ENCODE measurements at regions not wholly inside any gene's neighbourhood (a gene's known extent, or its start where the extent isn't known, plus 50 kb on each side); places are given as distances from the start of the nearest gene placed in this dataset.

DNA sequence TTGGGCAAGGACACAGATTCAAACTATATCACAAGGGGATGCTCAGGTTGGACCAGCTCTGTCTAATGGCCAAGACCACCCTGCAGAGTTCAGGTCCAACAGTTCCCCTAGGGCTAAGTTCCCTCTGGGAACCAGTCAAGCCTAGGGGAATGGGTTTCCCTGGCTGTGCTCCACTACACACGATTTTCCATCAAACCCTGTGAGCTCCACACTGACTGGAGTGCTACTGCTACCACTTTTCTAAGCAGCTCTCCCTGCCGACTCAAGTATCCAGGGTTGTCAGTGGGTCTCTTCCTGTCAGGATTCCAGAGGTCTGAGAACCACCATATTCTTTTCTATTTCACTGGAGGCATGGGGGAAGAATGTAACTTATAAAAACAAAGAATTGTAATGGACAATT, 280.4 kb upstream of the COL3A1 start (continued):
- TF ChIP-seq, protein P1, sequence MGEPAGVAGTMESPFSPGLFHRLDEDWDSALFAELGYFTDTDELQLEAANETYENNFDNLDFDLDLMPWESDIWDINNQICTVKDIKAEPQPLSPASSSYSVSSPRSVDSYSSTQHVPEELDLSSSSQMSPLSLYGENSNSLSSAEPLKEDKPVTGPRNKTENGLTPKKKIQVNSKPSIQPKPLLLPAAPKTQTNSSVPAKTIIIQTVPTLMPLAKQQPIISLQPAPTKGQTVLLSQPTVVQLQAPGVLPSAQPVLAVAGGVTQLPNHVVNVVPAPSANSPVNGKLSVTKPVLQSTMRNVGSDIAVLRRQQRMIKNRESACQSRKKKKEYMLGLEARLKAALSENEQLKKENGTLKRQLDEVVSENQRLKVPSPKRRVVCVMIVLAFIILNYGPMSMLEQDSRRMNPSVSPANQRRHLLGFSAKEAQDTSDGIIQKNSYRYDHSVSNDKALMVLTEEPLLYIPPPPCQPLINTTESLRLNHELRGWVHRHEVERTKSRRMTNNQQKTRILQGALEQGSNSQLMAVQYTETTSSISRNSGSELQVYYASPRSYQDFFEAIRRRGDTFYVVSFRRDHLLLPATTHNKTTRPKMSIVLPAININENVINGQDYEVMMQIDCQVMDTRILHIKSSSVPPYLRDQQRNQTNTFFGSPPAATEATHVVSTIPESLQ (CRISPR knock-in tag; conservative IDR thresholded peaks at IDR 0.05) = no peak

DNA sequence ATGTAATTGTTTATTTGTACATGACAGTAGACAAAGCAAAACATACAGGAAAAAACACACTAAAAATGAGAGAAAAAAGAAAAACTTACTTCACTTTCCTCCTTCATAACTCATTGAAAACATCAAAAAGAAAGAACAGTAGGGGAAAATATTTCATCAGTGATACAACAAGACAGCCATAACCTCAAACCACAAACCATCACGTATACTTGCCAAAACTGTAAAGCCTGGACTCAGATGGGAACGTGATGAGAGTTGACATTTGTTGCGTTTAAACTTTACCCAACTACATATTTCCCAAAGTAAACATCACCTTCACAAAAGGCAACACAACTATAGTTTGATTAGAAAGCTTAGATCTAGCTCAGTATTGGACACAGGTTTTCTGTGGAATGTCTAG, 278.2 kb upstream of the COL3A1 start:
- DNase-seq (ENCODE audit: low spot score) (no peak), ATAC-seq (no peak), FAIRE-seq (no peak)
- no TSS peak for BruUV-seq (replicated peaks)
- Histone ChIP-seq H3K9ac (ENCODE audit: insufficient read depth, low read depth, low read length) (no peak overlapping the region), H3K4me3 (replicated peaks in 1 of 3; ENCODE audit: insufficient read depth in 1 of 3, low read depth in 2 of 3, low read length in 3 of 3) (no peak overlapping the region), H3K79me2 (ENCODE audit: insufficient read depth, low read length) (no peaks in the 10 kb centered on the region), H3K9me3 (ENCODE audit: low read length) (no peaks in the 10 kb centered on the region), H3K36me3 (replicated peaks in 1 of 2; ENCODE audit: control insufficient read depth in 1 of 2, insufficient read depth in 2 of 2, low read length in 2 of 2) (no peaks in the 10 kb centered on the region), H4K20me1 (ENCODE audit: insufficient read depth, low read length) (no peaks in the 10 kb centered on the region), H3K27me3 (ENCODE audit: control insufficient read depth in 1 of 2, insufficient read depth in 2 of 2, low read length in 2 of 2) (no peaks in the 10 kb centered on the region), H3K27ac (ENCODE audit: extremely low read length, insufficient read depth, low read length) (no peak overlapping the region), H3K4me1 (ENCODE audit: insufficient read depth, low read length) (no peaks in the 10 kb centered on the region), H2AFZ (ENCODE audit: low read length) (no peak overlapping the region), H3K4me2 (ENCODE audit: low read depth, low read length) (no peak overlapping the region)
- ChIA-PET CTCF (ENCODE audit: low intra/inter-chr PET ratio, low total read pairs) (no interaction called here), POLR2A (no interaction called here)
- intact Hi-C loops (cut with micrococcal nuclease; ENCODE audit: unreplicated experiment) (no loop called here), in situ Hi-C loops (cut with HindIII; ENCODE audit: extremely low pct_ligation_motif_present, low pct_unique_long_range_greater_than_20kb) (no loop called here)
- 5% methylated on average over 3 of the region's 3 CpGs for WGBS (ENCODE audit: low lambda C conversion rate)
- TF ChIP-seq, protein P2, sequence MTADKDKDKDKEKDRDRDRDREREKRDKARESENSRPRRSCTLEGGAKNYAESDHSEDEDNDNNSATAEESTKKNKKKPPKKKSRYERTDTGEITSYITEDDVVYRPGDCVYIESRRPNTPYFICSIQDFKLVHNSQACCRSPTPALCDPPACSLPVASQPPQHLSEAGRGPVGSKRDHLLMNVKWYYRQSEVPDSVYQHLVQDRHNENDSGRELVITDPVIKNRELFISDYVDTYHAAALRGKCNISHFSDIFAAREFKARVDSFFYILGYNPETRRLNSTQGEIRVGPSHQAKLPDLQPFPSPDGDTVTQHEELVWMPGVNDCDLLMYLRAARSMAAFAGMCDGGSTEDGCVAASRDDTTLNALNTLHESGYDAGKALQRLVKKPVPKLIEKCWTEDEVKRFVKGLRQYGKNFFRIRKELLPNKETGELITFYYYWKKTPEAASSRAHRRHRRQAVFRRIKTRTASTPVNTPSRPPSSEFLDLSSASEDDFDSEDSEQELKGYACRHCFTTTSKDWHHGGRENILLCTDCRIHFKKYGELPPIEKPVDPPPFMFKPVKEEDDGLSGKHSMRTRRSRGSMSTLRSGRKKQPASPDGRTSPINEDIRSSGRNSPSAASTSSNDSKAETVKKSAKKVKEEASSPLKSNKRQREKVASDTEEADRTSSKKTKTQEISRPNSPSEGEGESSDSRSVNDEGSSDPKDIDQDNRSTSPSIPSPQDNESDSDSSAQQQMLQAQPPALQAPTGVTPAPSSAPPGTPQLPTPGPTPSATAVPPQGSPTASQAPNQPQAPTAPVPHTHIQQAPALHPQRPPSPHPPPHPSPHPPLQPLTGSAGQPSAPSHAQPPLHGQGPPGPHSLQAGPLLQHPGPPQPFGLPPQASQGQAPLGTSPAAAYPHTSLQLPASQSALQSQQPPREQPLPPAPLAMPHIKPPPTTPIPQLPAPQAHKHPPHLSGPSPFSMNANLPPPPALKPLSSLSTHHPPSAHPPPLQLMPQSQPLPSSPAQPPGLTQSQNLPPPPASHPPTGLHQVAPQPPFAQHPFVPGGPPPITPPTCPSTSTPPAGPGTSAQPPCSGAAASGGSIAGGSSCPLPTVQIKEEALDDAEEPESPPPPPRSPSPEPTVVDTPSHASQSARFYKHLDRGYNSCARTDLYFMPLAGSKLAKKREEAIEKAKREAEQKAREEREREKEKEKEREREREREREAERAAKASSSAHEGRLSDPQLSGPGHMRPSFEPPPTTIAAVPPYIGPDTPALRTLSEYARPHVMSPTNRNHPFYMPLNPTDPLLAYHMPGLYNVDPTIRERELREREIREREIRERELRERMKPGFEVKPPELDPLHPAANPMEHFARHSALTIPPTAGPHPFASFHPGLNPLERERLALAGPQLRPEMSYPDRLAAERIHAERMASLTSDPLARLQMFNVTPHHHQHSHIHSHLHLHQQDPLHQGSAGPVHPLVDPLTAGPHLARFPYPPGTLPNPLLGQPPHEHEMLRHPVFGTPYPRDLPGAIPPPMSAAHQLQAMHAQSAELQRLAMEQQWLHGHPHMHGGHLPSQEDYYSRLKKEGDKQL (CRISPR knock-in tag; IDR thresholded peaks at IDR 0.05; ENCODE audit: low read depth) = no peak
- TF ChIP-seq CHCHD3 (CRISPR knock-in tag; IDR thresholded peaks at IDR 0.05) = no peak
- TF ChIP-seq, protein P3, sequence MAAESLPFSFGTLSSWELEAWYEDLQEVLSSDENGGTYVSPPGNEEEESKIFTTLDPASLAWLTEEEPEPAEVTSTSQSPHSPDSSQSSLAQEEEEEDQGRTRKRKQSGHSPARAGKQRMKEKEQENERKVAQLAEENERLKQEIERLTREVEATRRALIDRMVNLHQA (CRISPR knock-in tag; IDR thresholded peaks at IDR 0.05) = no peak
- TF ChIP-seq ETV6 (CRISPR knock-in tag; conservative IDR thresholded peaks at IDR 0.05) = no peak
- no peak for TF ChIP-seq ZNF777 (CRISPR knock-in tag; IDR thresholded peaks at IDR 0.05)
- TF ChIP-seq ZNF138 (CRISPR knock-in tag; IDR thresholded peaks at IDR 0.05; ENCODE audit: low read depth) = no peak
- TF ChIP-seq LCORL (IDR thresholded peaks at IDR 0.05) = no peak
- no peak for TF ChIP-seq LCORL (CRISPR knock-in tag; IDR thresholded peaks at IDR 0.05)
- TF ChIP-seq ZNF619 (CRISPR knock-in tag; IDR thresholded peaks at IDR 0.05) = no peak
- TF ChIP-seq ADNP (CRISPR knock-in tag; IDR thresholded peaks at IDR 0.05) = no peak
- TF ChIP-seq NCOR1 (IDR thresholded peaks at IDR 0.05; ENCODE audit: borderline replicate concordance, low read length) = no peak
- TF ChIP-seq AKAP8 (CRISPR knock-in tag; IDR thresholded peaks at IDR 0.05) = no peak
- no peak for TF ChIP-seq ZNF747 (CRISPR knock-in tag; IDR thresholded peaks at IDR 0.05; ENCODE audit: borderline replicate concordance)
